ENCODE measurements at regions not wholly inside any gene's neighbourhood (a gene's known extent, or its start where the extent isn't known, plus 50 kb on each side); places are given as distances from the start of the nearest gene placed in this dataset.
"Not testable (repeated sequence)": the region's sequence is repeated elsewhere in the genome, so short reads cannot be mapped to it uniquely, and the experiment has no call there.

DNA sequence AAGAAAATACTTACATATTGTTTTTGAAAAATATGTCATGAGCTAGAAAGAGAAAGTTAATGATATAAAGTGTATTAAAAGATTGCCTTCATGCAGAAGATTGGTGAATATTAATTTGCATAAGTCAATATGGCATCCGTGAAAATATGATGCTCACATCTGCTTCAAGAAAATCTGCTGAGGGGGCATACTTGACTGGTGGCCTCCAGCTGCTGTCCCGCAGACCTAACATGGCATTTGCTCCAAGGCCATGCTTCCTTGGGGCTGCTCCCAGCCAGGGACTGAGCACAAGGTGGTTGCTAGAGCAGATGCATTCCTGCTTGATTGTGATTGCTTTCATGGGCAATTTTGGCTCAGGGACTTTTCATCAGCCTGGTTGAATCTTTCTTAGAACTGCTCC is 133.8 kb downstream of the TTC6 start:
- Histone ChIP-seq H3K4me2 (no peak overlapping the region), H4K20me1 (no peaks in the 10 kb centered on the region), H3K4me3 (no peak overlapping the region), H3K36me3 (no peaks in the 10 kb centered on the region), H3K4me1 (no peaks in the 10 kb centered on the region), H3K27me3 (no peaks in the 10 kb centered on the region), H3K27ac (no peak overlapping the region), H3K9me3 (replicated peaks in 1 of 11) (no peaks in the 10 kb centered on the region), H3K9ac (no peak overlapping the region)
- no peak for TF ChIP-seq Cebpa-rat (IDR thresholded peaks at IDR 0.05)

DNA sequence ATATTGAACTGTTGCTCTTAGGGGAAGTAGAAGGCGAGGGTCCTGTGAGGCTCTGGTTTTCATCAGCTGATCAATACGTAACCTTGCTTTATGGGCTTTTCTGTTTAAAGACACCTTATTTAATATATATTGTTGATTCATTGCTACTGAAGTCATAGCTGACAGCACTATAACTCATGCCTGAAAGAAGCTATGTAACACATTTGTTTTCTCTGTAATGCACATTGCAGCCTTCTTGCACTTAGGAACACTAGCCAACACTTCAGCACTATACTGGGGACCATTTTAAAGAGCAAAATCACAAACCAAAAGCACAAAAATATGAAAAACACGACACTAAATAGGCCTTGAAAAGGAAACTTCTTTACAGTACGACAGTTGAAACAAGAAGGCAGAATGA is 135.7 kb downstream of the TTC6 start:
- no peaks in the 10 kb centered on the region for H3K9me3 ChIP-seq (replicated peaks in 1 of 11)
- TF ChIP-seq Cebpa-rat (IDR thresholded peaks at IDR 0.05): no peak
- H3K27me3 ChIP-seq: no peaks in the 10 kb centered on the region
- H4K20me1 ChIP-seq: no peaks in the 10 kb centered on the region
- no peaks in the 10 kb centered on the region for H3K4me1 ChIP-seq
- H3K4me3 ChIP-seq: no peak overlapping the region
- H3K4me2 ChIP-seq: no peak overlapping the region
- H3K9ac ChIP-seq: no peak overlapping the region
- no peak overlapping the region for H3K27ac ChIP-seq
- H3K36me3 ChIP-seq: no peaks in the 10 kb centered on the region

DNA sequence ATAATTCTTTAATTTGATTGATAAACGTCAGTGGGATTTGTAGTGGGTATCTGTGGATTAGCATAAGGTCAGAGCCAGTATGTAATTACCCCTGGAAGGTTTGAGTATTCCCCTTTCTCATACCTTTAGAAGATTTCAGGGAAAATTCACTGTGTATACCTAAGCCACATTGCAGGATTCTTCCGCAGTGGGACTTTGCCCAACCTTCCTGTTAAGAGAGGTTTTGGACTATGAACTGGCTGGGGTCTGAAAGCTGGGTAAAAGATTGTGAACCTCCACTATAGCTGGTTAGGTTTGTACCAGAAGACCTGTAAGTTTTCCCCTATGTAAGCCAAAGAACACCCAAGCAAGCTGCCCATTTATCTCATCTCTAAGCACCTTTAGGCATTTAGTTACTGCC is 150.2 kb downstream of the TTC6 start:
- H3K9me3 ChIP-seq (replicated peaks in 1 of 11): no peaks in the 10 kb centered on the region
- no peak overlapping the region for H3K4me3 ChIP-seq
- H3K4me1 ChIP-seq: no peaks in the 10 kb centered on the region
- H4K20me1 ChIP-seq: no peaks in the 10 kb centered on the region
- no peaks in the 10 kb centered on the region for H3K36me3 ChIP-seq
- no peak overlapping the region for H3K4me2 ChIP-seq
- H3K9ac ChIP-seq: no peak overlapping the region
- no peaks in the 10 kb centered on the region for H3K27me3 ChIP-seq
- TF ChIP-seq Cebpa-rat (IDR thresholded peaks at IDR 0.05): no peak
- H3K27ac ChIP-seq: no peak overlapping the region

DNA sequence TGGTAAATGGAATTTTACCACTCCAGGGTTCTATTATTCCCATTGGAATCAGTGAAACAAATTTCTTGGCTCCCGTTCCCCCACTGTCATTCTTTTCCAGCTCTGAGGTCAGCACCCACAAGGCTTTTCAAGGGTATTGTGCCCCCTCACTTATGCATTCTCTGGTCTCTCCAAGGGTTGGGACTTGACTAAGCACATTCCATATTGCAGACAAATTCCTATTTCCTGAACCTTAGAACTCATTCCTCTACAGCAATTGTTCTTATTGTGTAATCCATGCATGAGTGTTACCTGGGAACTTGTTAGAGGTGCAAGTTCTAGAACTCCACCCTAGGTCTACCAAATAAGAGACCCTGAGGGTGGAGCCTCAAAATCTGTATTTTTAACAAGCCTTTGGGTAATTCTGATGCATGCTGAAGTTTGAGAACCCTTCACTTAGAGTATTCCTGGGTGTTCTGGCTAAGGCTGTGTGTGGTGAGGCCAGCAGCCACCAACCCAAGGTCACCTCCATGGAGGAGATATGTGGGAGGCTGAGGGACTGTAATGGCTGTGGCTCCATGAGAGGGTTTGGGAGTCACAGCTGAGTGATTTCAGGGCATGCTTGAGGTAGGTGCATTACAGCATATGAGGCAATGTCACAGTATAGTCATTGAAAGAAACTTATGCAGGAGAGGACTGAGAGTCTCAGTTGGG is 150.9 kb downstream of the TTC6 start:
- no peak overlapping the region for H3K4me3 ChIP-seq
- H3K27me3 ChIP-seq: no peaks in the 10 kb centered on the region
- TF ChIP-seq Cebpa-rat (IDR thresholded peaks at IDR 0.05): no peak
- H3K9me3 ChIP-seq (replicated peaks in 1 of 11): no peaks in the 10 kb centered on the region
- no peaks in the 10 kb centered on the region for H3K36me3 ChIP-seq
- no peaks in the 10 kb centered on the region for H4K20me1 ChIP-seq
- H3K4me1 ChIP-seq: no peaks in the 10 kb centered on the region
- no peak overlapping the region for H3K4me2 ChIP-seq
- H3K9ac ChIP-seq: no peak overlapping the region
- H3K27ac ChIP-seq: no peak overlapping the region

DNA sequence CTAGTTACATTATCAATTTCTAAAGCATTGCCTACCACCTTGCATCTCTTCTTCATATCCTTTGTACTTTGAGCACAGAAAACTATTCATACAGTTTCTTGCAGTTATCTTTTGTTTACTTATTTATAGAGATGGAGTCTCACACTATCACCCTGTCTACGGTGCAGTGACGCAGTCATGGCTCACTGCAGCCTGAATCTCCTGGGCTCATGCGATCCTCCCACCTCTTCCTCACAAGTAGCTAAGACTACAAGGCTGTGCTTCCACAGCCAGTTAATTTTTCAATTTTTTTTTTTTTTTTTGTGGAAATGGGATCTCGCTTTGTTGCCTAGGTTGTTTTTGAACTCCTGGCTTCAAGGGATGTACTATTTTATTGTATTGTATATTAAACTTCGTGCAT is 158.0 kb downstream of the TTC6 start:
- no peaks in the 10 kb centered on the region for H3K4me1 ChIP-seq
- H3K9me3 ChIP-seq (replicated peaks in 1 of 11): no peaks in the 10 kb centered on the region
- H4K20me1 ChIP-seq: no peaks in the 10 kb centered on the region
- H3K9ac ChIP-seq: no peak overlapping the region
- H3K4me2 ChIP-seq: no peak overlapping the region
- no peaks in the 10 kb centered on the region for H3K27me3 ChIP-seq
- no peaks in the 10 kb centered on the region for H3K36me3 ChIP-seq
- H3K4me3 ChIP-seq: no peak overlapping the region
- no peak for TF ChIP-seq Cebpa-rat (IDR thresholded peaks at IDR 0.05)
- H3K27ac ChIP-seq: no peak overlapping the region

DNA sequence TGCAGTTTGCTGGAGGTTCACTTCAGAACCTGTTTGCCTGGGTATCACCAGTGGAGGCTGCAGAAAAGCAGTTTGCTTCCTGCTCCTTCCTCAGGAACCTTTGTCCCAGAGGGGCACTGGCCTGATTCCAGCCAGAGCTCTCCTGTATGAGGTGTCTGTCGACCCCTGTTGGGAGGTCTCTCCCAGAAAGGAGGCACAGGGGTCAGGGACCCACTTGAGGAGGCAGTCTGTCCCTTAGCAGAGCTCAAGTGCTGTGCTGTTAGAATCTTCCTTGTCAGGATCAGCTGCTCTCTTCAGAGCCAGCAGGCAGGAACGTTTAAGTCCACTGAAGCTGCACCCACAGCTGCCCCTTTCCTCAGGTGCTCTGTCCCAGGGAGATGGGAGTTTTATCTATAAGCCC is 164.8 kb downstream of the TTC6 start:
- H3K4me3 ChIP-seq; H3K36me3 ChIP-seq; H3K27ac ChIP-seq; H3K4me1 ChIP-seq; H3K9me3 ChIP-seq (replicated peaks in 1 of 11); H3K9ac ChIP-seq; H3K4me2 ChIP-seq; H3K27me3 ChIP-seq; H4K20me1 ChIP-seq: not testable (repeated sequence)

DNA sequence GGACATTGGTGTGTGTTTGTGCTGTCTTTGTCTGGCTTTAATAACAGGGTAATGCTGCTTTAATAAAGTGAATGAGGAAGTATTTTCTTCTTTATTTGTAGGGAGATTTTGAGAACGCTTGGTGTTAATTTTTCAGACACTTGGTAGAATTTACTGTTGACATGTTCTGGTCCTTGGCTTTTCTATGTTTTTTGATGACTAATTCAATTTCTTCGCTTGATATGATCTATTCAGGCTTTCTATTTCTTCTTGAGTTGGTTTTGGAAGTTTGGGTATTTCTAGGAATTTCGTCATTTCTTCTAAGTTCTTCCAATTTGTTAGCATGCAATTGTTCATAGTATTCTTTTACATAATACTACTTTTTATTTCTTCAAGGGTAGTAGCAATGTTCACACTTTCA is 167.8 kb downstream of the TTC6 start:
- no peak for TF ChIP-seq Cebpa-rat (IDR thresholded peaks at IDR 0.05)
- Histone ChIP-seq H3K9ac (no peak overlapping the region), H3K27ac (no peak overlapping the region), H3K36me3 (no peaks in the 10 kb centered on the region), H3K9me3 (replicated peaks in 1 of 11) (peaks cover 0 to 6% (median 0%) of the 10 kb centered on the region in 11 experiments; a peak in 3 of 22 replicates), H3K4me2 (no peak overlapping the region), H3K4me3 (no peak overlapping the region), H4K20me1 (0 out of 22 replicates have a peak, but pooled peaks cover 0 to 3% (median 0%) of the 10 kb centered on the region in 11 experiments), H3K27me3 (no peaks in the 10 kb centered on the region), H3K4me1 (no peaks in the 10 kb centered on the region)

DNA sequence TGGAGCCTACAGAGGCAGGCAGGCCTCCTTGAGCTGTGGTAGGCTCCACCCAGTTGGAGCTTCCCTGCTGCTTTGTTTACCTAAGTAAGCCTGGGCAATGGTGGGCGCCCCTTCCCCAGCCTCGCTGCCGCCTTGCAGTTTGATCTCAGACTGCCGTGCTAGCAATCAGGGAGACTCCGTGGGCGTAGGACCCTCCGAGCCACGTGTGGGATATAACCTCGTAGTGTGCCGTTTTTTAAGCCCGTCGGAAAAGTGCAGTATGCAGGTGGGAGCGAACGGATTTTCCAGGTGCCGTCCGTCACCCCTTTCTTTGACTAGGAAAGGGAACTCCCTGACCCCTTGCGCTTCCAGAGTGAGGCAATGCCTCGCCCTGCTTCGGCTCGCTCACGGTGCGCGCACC is 176.9 kb downstream of the TTC6 start:
- not testable (repeated sequence) for H3K4me1 ChIP-seq; H4K20me1 ChIP-seq; H3K36me3 ChIP-seq; H3K27me3 ChIP-seq; H3K4me3 ChIP-seq; H3K27ac ChIP-seq; H3K9me3 ChIP-seq (replicated peaks in 1 of 11); H3K9ac ChIP-seq; H3K4me2 ChIP-seq

DNA sequence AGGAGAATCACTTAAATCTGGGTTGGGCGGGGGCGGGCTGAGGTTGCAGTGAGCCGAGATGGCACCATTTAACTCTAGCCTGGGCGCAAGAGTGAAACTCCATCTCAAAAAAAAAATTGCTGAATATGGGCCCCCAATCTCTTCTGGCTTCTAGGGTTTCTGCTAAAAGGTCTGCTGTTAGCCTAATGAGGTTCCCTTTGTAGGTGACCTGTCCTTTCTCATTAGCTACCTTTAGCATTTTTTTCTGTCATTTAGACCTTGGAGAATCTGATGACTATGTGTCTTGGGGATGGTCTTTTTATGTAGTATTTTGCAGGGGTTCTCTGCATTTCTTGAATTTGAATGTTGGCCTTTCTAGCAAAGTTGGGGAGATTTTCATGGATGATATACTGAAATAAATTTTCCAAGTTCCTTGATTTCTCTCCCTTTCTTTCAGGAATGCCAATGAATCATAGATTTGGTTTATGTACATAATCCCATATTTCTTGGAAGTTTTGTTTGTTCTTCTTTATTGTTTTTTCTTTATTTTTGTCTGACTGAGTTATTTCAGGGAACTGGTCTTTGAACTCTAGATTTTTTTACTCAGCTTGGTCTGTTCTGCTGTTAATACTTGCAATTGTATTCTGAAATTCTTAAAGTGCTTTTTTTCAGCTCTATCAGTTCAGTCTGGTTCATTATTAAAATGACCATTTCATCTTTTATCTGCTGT is 181.5 kb downstream of the TTC6 start:
- H3K27me3 ChIP-seq: no peaks in the 10 kb centered on the region
- no peak overlapping the region for H3K4me2 ChIP-seq
- H4K20me1 ChIP-seq: no peaks in the 10 kb centered on the region
- no peak for TF ChIP-seq Cebpa-rat (IDR thresholded peaks at IDR 0.05)
- no peaks in the 10 kb centered on the region for H3K36me3 ChIP-seq
- H3K4me3 ChIP-seq: no peak overlapping the region
- H3K27ac ChIP-seq: no peak overlapping the region
- no peaks in the 10 kb centered on the region for H3K4me1 ChIP-seq
- H3K9ac ChIP-seq: no peak overlapping the region
- no peaks in the 10 kb centered on the region; a peak in 1 of 22 replicates for H3K9me3 ChIP-seq (replicated peaks in 1 of 11)
